ENCODE measurements at regions not wholly inside any gene's neighbourhood (a gene's known extent, or its start where the extent isn't known, plus 50 kb on each side); places are given as distances from the start of the nearest gene placed in this dataset.

DNA sequence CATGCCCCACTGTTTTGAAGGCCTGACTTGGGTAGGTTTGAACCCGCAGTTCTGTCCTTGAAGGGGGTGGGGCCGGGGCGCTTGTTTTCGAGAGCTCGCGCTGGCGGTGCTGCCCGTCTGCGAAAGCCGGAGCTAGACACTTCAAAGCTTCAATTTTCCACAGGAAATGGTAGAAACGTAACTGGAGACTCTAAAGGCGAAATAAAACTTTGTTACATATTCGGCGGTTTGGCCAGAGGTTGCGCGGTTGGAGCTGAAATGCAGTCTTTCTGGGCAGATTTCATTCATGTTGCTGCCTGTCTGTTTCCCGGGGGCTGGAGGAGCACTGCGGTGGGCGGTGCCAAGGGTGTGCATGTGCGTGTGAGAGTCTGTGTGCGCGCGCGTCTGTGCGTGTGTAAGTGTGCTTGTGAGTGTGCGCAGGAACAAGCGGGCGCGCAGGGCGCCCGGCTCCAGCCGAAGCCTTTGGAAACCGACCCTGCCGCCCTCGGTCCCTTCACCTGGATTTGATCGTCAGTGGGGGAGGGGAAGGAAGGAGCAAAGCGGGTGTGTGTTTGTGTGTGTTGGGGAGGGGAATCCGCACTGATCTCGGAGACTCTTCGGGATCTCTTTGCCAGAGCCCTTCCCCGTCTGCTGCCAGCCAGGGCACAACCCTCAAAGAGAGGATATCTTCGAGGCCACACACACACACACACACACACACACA is 227.7 kb upstream of the CRY1 start:
- no peak for TF ChIP-seq ZNF24 (tag by site-specific recombination; IDR thresholded peaks at IDR 0.05)
- no peak for TF ChIP-seq ZNF274 (IDR thresholded peaks at IDR 0.05; ENCODE audit: low read length)
- TF ChIP-seq ZNF274 (tag by site-specific recombination; IDR thresholded peaks at IDR 0.05; ENCODE audit: borderline replicate concordance): no peak
- no peak for TF ChIP-seq FEZF1 (tag by site-specific recombination; IDR thresholded peaks at IDR 0.05)
- TF ChIP-seq, protein P1, sequence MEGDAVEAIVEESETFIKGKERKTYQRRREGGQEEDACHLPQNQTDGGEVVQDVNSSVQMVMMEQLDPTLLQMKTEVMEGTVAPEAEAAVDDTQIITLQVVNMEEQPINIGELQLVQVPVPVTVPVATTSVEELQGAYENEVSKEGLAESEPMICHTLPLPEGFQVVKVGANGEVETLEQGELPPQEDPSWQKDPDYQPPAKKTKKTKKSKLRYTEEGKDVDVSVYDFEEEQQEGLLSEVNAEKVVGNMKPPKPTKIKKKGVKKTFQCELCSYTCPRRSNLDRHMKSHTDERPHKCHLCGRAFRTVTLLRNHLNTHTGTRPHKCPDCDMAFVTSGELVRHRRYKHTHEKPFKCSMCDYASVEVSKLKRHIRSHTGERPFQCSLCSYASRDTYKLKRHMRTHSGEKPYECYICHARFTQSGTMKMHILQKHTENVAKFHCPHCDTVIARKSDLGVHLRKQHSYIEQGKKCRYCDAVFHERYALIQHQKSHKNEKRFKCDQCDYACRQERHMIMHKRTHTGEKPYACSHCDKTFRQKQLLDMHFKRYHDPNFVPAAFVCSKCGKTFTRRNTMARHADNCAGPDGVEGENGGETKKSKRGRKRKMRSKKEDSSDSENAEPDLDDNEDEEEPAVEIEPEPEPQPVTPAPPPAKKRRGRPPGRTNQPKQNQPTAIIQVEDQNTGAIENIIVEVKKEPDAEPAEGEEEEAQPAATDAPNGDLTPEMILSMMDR (tag by site-specific recombination; IDR thresholded peaks at IDR 0.05): no peak
- no peak for TF ChIP-seq ZNF626 (tag by site-specific recombination; IDR thresholded peaks at IDR 0.05)
